ENCODE measurements at regions not wholly inside any gene's neighbourhood (a gene's known extent, or its start where the extent isn't known, plus 50 kb on each side); places are given as distances from the start of the nearest gene placed in this dataset.

- Histone ChIP-seq H3K9me3 (ENCODE audit: control insufficient read depth in 2 of 3, insufficient read depth in 1 of 3, low read length in 3 of 3) (no peaks in the 10 kb centered on the region), H3K27me3 (ENCODE audit: control insufficient read depth, insufficient read depth, low read length) (peaks cover 2% of the 10 kb centered on the region), H3K4me3 (ENCODE audit: low read length in 3 of 3) (no peak overlapping the region), H3K9ac (ENCODE audit: low read length in 3 of 3) (no peak overlapping the region), H3K4me1 (ENCODE audit: control insufficient read depth in 2 of 3, insufficient read depth in 2 of 3, low read depth in 1 of 3, low read length in 3 of 3) (peaks cover 0 to 6% (median 2%) of the 10 kb centered on the region in 3 donors), H3K36me3 (ENCODE audit: control insufficient read depth in 2 of 3, insufficient read depth in 3 of 3, low read length in 3 of 3) (no peaks in the 10 kb centered on the region), H3K27ac (ENCODE audit: low read depth in 2 of 2, low read length in 2 of 2) (no peak overlapping the region)
- no peak for DNase-seq
- TF ChIP-seq CTCF (IDR thresholded peaks at IDR 0.05; ENCODE audit: borderline replicate concordance, extremely low read depth, insufficient read depth) = no peak
- intact Hi-C loops (cut with DNase I) = loop anchor here (10.0 kb wide), 1 partner anchor 77 kb away; no protein-coding TSS in a partner anchor
- no peak for FAIRE-seq
Measured at GRCh38 chr15:31228011-31228484, 98.6 kb upstream of the KLF13 start.

- intact Hi-C loops (cut with DNase I) = loop anchor here (10.0 kb wide), 1 partner anchor 76 kb away; no protein-coding TSS in a partner anchor
- Histone ChIP-seq H3K36me3 (ENCODE audit: control insufficient read depth in 2 of 3, insufficient read depth in 3 of 3, low read length in 3 of 3) (no peaks in the 10 kb centered on the region), H3K9ac (ENCODE audit: low read length in 3 of 3) (no peak overlapping the region), H3K27ac (ENCODE audit: low read depth in 2 of 2, low read length in 2 of 2) (no peak overlapping the region), H3K9me3 (ENCODE audit: control insufficient read depth in 2 of 3, insufficient read depth in 1 of 3, low read length in 3 of 3) (no peaks in the 10 kb centered on the region), H3K4me1 (ENCODE audit: control insufficient read depth in 2 of 3, insufficient read depth in 2 of 3, low read depth in 1 of 3, low read length in 3 of 3) (peaks cover 0 to under 1% (median 0%) of the 10 kb centered on the region in 3 donors), H3K27me3 (ENCODE audit: control insufficient read depth, insufficient read depth, low read length) (peaks cover 2% of the 10 kb centered on the region), H3K4me3 (ENCODE audit: low read length in 3 of 3) (no peak overlapping the region)
- no peak for TF ChIP-seq CTCF (IDR thresholded peaks at IDR 0.05; ENCODE audit: borderline replicate concordance, extremely low read depth, insufficient read depth)
- DNase-seq = peak in 2 of 5 donors; percentile 18 to 21
- no peak for FAIRE-seq
Measured at GRCh38 chr15:31228980-31229826, 97.4 kb upstream of the KLF13 start.

- Histone ChIP-seq H3K27me3 (ENCODE audit: control insufficient read depth, insufficient read depth, low read length) (no peaks in the 10 kb centered on the region), H3K27ac (ENCODE audit: low read depth in 2 of 2, low read length in 2 of 2) (no peak overlapping the region), H3K36me3 (ENCODE audit: control insufficient read depth in 2 of 3, insufficient read depth in 3 of 3, low read length in 3 of 3) (no peaks in the 10 kb centered on the region), H3K9me3 (ENCODE audit: control insufficient read depth in 2 of 3, insufficient read depth in 1 of 3, low read length in 3 of 3) (no peaks in the 10 kb centered on the region), H3K9ac (ENCODE audit: low read length in 3 of 3) (no peak overlapping the region), H3K4me1 (ENCODE audit: control insufficient read depth in 2 of 3, insufficient read depth in 2 of 3, low read depth in 1 of 3, low read length in 3 of 3) (peaks cover 0 to 5% (median 0%) of the 10 kb centered on the region in 3 donors), H3K4me3 (ENCODE audit: low read length in 3 of 3) (no peak overlapping the region)
- peak; percentile 60 to 80 (median 71) for DNase-seq
- no peak for TF ChIP-seq CTCF (IDR thresholded peaks at IDR 0.05; ENCODE audit: borderline replicate concordance, extremely low read depth, insufficient read depth)
- intact Hi-C loops (cut with DNase I) = no loop called here
- FAIRE-seq = no peak
Measured at GRCh38 chr15:31230630-31231485, 95.8 kb upstream of the KLF13 start.
